IMR-90 (cell line): ENCODE measurements at regions not wholly inside any gene's neighbourhood (a gene's known extent, or its start where the extent isn't known, plus 50 kb on each side); places are given as distances from the start of the nearest gene placed in this dataset.

Experiments
- ATAC-seq: fragments of 200-7000 bp; cut with Tn5 transposase; 2 replicates; pipeline ENCODE4 v1.9.1; 2020; ENCODE audit warnings: low read depth, mild to moderate bottlenecking, moderate library complexity
- BruUV-seq: library from RNA; stranded (reverse); fragments of 400-500 nt; replicated peaks from 2 replicates; lab custom pipeline; 2021; lab: Mats Ljungman, UMichigan
- CTCF ChIA-PET: fragments of 300-600 bp; formaldehyde crosslinking; extraction: SDS; loops from one replicate; lab custom pipeline; 2021; ENCODE audit warnings: antibody characterized with exemption; lab: Yijun Ruan, JAX
- POLR2A ChIA-PET: fragments of 300-600 bp; sonication (Branson Sonifier 250); formaldehyde crosslinking; loops from one replicate; lab custom pipeline; 2022; ENCODE audit warnings: antibody characterized with exemption; ENCODE audit not compliant: unreplicated experiment; lab: Charles Lee
- DNase-seq: peaks from one replicate; pipeline ENCODE4 v3.0.0; 2013
- H2AFZ ChIP-seq: replicated peaks from 2 replicates; pipeline ENCODE3; 2013; ENCODE audit warnings: low read length, mild to moderate bottlenecking; ENCODE audit not compliant: poor library complexity
- H2AK5ac ChIP-seq: 2 replicates; pipeline ENCODE4 v1.6.1; 2013; ENCODE audit warnings: low read depth, low read length, inconsistent platforms
- H2AK9ac ChIP-seq: replicated peaks from 2 replicates; pipeline ENCODE3; 2013; ENCODE audit warnings: mild to moderate bottlenecking, low read depth, low read length, moderate library complexity; ENCODE audit not compliant: poor library complexity
- H2BK120ac ChIP-seq: 2 replicates; pipeline ENCODE4 v1.6.1; 2013; ENCODE audit warnings: low read depth, low read length, inconsistent platforms
- H2BK15ac ChIP-seq: 3 replicates; pipeline ENCODE4 v1.6.1; 2013; ENCODE audit warnings: low read depth, low read length, inconsistent platforms
- H2BK20ac ChIP-seq: 2 replicates; pipeline ENCODE4 v1.6.1; 2013; ENCODE audit warnings: low read depth, mild to moderate bottlenecking, inconsistent platforms, low read length, moderate library complexity
- H2BK5ac ChIP-seq: 2 replicates; pipeline ENCODE4 v1.6.1; 2013; ENCODE audit warnings: mild to moderate bottlenecking, low read depth, low read length, inconsistent platforms; ENCODE audit not compliant: poor library complexity, severe bottlenecking
- H3K14ac ChIP-seq: replicated peaks from 2 replicates; pipeline ENCODE4 v1.6.1; 2013; ENCODE audit warnings: low read depth, low read length, inconsistent platforms
- H3K18ac ChIP-seq: 2 replicates; pipeline ENCODE4 v1.6.1; 2013; ENCODE audit warnings: low read depth, low read length, control low read depth
- H3K23ac ChIP-seq: 2 replicates; pipeline ENCODE4 v1.6.1; 2013; ENCODE audit warnings: low read depth, low read length, inconsistent platforms
- H3K27ac ChIP-seq: 2 replicates; pipeline ENCODE4 v1.5.1; 2013; ENCODE audit warnings: mild to moderate bottlenecking, control low read depth, low read length; ENCODE audit not compliant: insufficient read depth
- H3K27me3 ChIP-seq: 2 replicates; pipeline ENCODE4 v1.6.1; 2013; ENCODE audit warnings: low read length; ENCODE audit not compliant: control insufficient read depth, insufficient read depth
- H3K36me3 ChIP-seq: 2 replicates; pipeline ENCODE4 v1.6.1; 2013; ENCODE audit warnings: low read length, mixed read lengths; ENCODE audit not compliant: control insufficient read depth, insufficient read depth
- H3K4ac ChIP-seq: 2 replicates; pipeline ENCODE4 v1.6.1; 2013; ENCODE audit warnings: low read depth, low read length, inconsistent platforms
- H3K4me1 ChIP-seq: 2 replicates; pipeline ENCODE4 v1.6.1; 2013; ENCODE audit warnings: low read length, mixed read lengths; ENCODE audit not compliant: control insufficient read depth, insufficient read depth
- H3K4me2 ChIP-seq: 2 replicates; pipeline ENCODE4 v1.6.1; 2013; ENCODE audit warnings: low read depth, mild to moderate bottlenecking, control low read depth, low read length, moderate library complexity
- H3K4me3 ChIP-seq: 2 replicates; pipeline ENCODE4 v1.5.1; 2013; ENCODE audit warnings: low read depth, mild to moderate bottlenecking, control low read depth, low read length, moderate library complexity; ENCODE audit not compliant: insufficient read depth
- H3K56ac ChIP-seq: 2 replicates; pipeline ENCODE4 v1.6.1; 2013; ENCODE audit warnings: low read length, inconsistent platforms; ENCODE audit not compliant: insufficient read depth; ENCODE audit errors: extremely low read depth
- H3K79me1 ChIP-seq, 2 experiments: 2 replicates each; pipeline ENCODE4 v1.6.1; 2013; ENCODE audit warnings: low read length in 2 of 2, inconsistent platforms in 1 of 2, low read depth in 1 of 2
- H3K9ac ChIP-seq: 2 replicates; pipeline ENCODE4 v1.6.1; 2013; ENCODE audit warnings: low read depth, low read length, control low read depth
- H3K9me1 ChIP-seq: 2 replicates; pipeline ENCODE4 v1.6.1; 2013; ENCODE audit warnings: low read length, inconsistent platforms; ENCODE audit not compliant: insufficient read depth
- H3K9me3 ChIP-seq: 2 replicates; pipeline ENCODE4 v1.6.1; 2013; ENCODE audit warnings: low read length; ENCODE audit not compliant: control insufficient read depth, insufficient read depth
- H4K20me1 ChIP-seq: 2 replicates; pipeline ENCODE4 v1.6.1; 2013; ENCODE audit warnings: low read length, inconsistent platforms; ENCODE audit not compliant: insufficient read depth
- H4K5ac ChIP-seq: 2 replicates; pipeline ENCODE4 v1.6.1; 2013; ENCODE audit warnings: mild to moderate bottlenecking, low read depth, low read length, control low read depth
- H4K8ac ChIP-seq, 2 experiments: 2 replicates each; pipeline ENCODE4 v1.6.1; 2013; ENCODE audit warnings: low read depth in 2 of 2, low read length in 2 of 2, control low read depth in 1 of 2, inconsistent platforms in 1 of 2
- H4K91ac ChIP-seq: 2 replicates; pipeline ENCODE4 v1.6.1; 2013; ENCODE audit warnings: low read depth, low read length, inconsistent platforms; ENCODE audit not compliant: insufficient read depth
- BHLHE40 ChIP-seq: fragments of 150-350 bp; IDR thresholded peaks from 2 replicates; pipeline ENCODE4 v1.6.1; 2016; ENCODE audit warnings: mild to moderate bottlenecking, low read depth, low read length
- CEBPB ChIP-seq: IDR thresholded peaks from 2 replicates; pipeline ENCODE4 v1.6.1; 2012; ENCODE audit warnings: low read depth, low read length, improper control_type of control experiment
- CHD1 ChIP-seq: IDR thresholded peaks from 2 replicates; pipeline ENCODE4 v1.6.1; 2012; ENCODE audit warnings: low read depth, low read length, improper control_type of control experiment
- FOS ChIP-seq: fragments of 150-350 bp; IDR thresholded peaks from 2 replicates; pipeline ENCODE4 v1.6.1; 2016; ENCODE audit warnings: low read depth, low read length
- MAFK ChIP-seq: IDR thresholded peaks from 2 replicates; pipeline ENCODE4 v1.6.1; 2012; ENCODE audit warnings: low read depth, low read length, improper control_type of control experiment
- MAZ ChIP-seq: IDR thresholded peaks from 2 replicates; pipeline ENCODE4 v1.6.1; 2012; ENCODE audit warnings: low read depth, mild to moderate bottlenecking, low read length, improper control_type of control experiment, moderate library complexity, borderline replicate concordance
- MXI1 ChIP-seq: IDR thresholded peaks from 2 replicates; pipeline ENCODE4 v1.6.1; 2012; ENCODE audit warnings: low read depth, mild to moderate bottlenecking, low read length, moderate library complexity, borderline replicate concordance
- NFE2L2 ChIP-seq: fragments of 150-350 bp; IDR thresholded peaks from 2 replicates; pipeline ENCODE4 v1.6.1; 2016; ENCODE audit warnings: low read depth, mild to moderate bottlenecking, low read length
- POLR2A ChIP-seq: IDR thresholded peaks from 2 replicates; pipeline ENCODE4 v1.6.1; 2012; ENCODE audit warnings: mild to moderate bottlenecking, low read depth, low read length
- RAD21 ChIP-seq: IDR thresholded peaks from 2 replicates; pipeline ENCODE4 v1.6.1; 2012; ENCODE audit warnings: low read length, improper control_type of control experiment
- RCOR1 ChIP-seq: IDR thresholded peaks from 2 replicates; pipeline ENCODE4 v1.6.1; 2012; ENCODE audit warnings: mild to moderate bottlenecking, low read length, improper control_type of control experiment; ENCODE audit not compliant: insufficient replicate concordance
- RFX5 ChIP-seq: IDR thresholded peaks from 2 replicates; pipeline ENCODE4 v1.8.0; 2012; ENCODE audit warnings: low read depth, mild to moderate bottlenecking, low read length, moderate library complexity
- SMC3 ChIP-seq: fragments of 150-350 bp; IDR thresholded peaks from 2 replicates; pipeline ENCODE4 v1.6.1; 2016; ENCODE audit warnings: low read depth, mild to moderate bottlenecking, antibody characterized with exemption, low read length, moderate library complexity
- WGBS, 2 experiments: methylation state at CpG; one replicate each; pipeline versions ENCODE4 v1.1.5 to v1.1.7; 2013; ENCODE audit warnings: missing lambda C conversion rate in 2 of 2; ENCODE audit not compliant: insufficient read length in 1 of 2; ENCODE audit errors: extremely low coverage in 2 of 2; 5-methylcytosine and 5-hydroxymethylcytosine counted together
- dilution Hi-C: fragments of 300-500 bp; cut with HindIII; formaldehyde crosslinking; loops from one replicate; pipeline ENCODE4 v1.14.3; 2018; ENCODE audit warnings: low sequenced_read_pairs; ENCODE audit not compliant: unreplicated experiment
- in situ Hi-C: fragments of 300-500 bp; cut with MboI; formaldehyde crosslinking; loops from 3 replicates; pipeline ENCODE4 v1.14.3; 2019; ENCODE audit warnings: low sequenced_read_pairs, inconsistent platforms, mixed read lengths
- intact Hi-C: fragments of 100-400 bp; cut with micrococcal nuclease; formaldehyde crosslinking; loops from 2 replicates; pipeline ENCODE4 v1.10.0; 2022
- TF ChIP-seq, protein P1 (sequence below): fragments of 150-350 bp; IDR thresholded peaks from 2 replicates; pipeline ENCODE4 v1.6.1; 2017; ENCODE audit warnings: mild to moderate bottlenecking, antibody characterized with exemption, low read length, low read depth
- TF ChIP-seq, protein P2 (sequence below): conservative IDR thresholded peaks from 2 replicates; pipeline ENCODE4 v1.5.1; 2012; ENCODE audit warnings: mild to moderate bottlenecking, low read depth, low read length, improper control_type of control experiment
- TF ChIP-seq, protein P3 (sequence below): fragments of 150-350 bp; IDR thresholded peaks from 2 replicates; pipeline ENCODE4 v1.6.1; 2016; ENCODE audit warnings: low read depth, mild to moderate bottlenecking, low read length, moderate library complexity, borderline replicate concordance

DNA sequence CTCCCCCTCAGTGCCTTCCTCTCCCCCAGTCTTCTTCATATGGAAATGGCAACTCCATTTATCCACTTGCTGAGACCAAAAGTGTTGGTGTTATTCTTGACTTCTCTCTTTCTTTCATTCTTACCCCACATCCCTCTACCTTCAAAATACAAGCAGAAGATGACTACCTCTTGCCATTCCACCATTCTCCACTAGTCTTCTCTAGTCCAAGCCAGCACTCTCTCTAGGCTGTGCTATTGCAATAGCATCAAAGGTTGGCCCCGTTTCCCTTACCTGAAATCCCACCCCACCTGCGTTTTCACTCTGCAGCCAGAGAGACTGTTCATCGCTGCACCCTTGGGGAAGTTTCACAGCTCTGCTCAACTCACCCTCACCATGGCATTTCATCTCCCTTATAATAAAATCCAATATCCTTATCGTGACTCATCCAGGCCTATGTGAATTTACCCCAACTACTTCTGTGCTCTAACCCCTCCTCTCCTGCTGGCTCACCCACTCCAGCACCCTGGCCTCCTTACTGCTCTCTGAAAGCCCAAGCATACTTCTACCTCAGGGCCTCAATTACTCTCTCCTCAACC is 109.1 kb downstream of the LSM5 start:
- H4K20me1 ChIP-seq, result no peaks in the 10 kb centered on the region
- WGBS, 2 experiments, result 70% methylated on average over 3 of the region's 4 CpGs; no CpG with 5 or more reads in 1 of the 2 experiments
- no peaks in the 10 kb centered on the region for H3K36me3 ChIP-seq
- intact Hi-C loops, result no loop called here
- no peak overlapping the region for H3K56ac ChIP-seq
- H2BK120ac ChIP-seq, result no peak overlapping the region
- no peaks in the 10 kb centered on the region for H3K27me3 ChIP-seq
- no peak overlapping the region for H3K18ac ChIP-seq
- H3K9ac ChIP-seq, result no peak overlapping the region
- H4K91ac ChIP-seq, result no peak overlapping the region
- H2BK15ac ChIP-seq, result no peak overlapping the region
- DNase-seq, result no peak
- no peaks in the 10 kb centered on the region for H3K9me3 ChIP-seq
- dilution Hi-C loops, result no loop called here
- H3K23ac ChIP-seq, result no peak overlapping the region
- ATAC-seq, result no peak
- no peak overlapping the region for H2BK20ac ChIP-seq
- H2BK5ac ChIP-seq, result no peak overlapping the region
- no TSS peak for BruUV-seq
- no peak overlapping the region for H3K4me2 ChIP-seq
- H3K79me1 ChIP-seq, result no peaks in the 10 kb centered on the region
- TF ChIP-seq FOS (no peak), RCOR1 (no peak), POLR2A (no peak), BHLHE40 (no peak), CHD1 (no peak), SMC3 (no peak), RAD21 (no peak), MAZ (no peak), RFX5 (no peak), MAFK (no peak), CEBPB (no peak), MXI1 (no peak), NFE2L2 (no peak)
- TF ChIP-seq, protein P1, sequence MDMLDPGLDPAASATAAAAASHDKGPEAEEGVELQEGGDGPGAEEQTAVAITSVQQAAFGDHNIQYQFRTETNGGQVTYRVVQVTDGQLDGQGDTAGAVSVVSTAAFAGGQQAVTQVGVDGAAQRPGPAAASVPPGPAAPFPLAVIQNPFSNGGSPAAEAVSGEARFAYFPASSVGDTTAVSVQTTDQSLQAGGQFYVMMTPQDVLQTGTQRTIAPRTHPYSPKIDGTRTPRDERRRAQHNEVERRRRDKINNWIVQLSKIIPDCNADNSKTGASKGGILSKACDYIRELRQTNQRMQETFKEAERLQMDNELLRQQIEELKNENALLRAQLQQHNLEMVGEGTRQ, result no peak
- TF ChIP-seq, protein P2, sequence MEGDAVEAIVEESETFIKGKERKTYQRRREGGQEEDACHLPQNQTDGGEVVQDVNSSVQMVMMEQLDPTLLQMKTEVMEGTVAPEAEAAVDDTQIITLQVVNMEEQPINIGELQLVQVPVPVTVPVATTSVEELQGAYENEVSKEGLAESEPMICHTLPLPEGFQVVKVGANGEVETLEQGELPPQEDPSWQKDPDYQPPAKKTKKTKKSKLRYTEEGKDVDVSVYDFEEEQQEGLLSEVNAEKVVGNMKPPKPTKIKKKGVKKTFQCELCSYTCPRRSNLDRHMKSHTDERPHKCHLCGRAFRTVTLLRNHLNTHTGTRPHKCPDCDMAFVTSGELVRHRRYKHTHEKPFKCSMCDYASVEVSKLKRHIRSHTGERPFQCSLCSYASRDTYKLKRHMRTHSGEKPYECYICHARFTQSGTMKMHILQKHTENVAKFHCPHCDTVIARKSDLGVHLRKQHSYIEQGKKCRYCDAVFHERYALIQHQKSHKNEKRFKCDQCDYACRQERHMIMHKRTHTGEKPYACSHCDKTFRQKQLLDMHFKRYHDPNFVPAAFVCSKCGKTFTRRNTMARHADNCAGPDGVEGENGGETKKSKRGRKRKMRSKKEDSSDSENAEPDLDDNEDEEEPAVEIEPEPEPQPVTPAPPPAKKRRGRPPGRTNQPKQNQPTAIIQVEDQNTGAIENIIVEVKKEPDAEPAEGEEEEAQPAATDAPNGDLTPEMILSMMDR, result no peak
- TF ChIP-seq, protein P3, sequence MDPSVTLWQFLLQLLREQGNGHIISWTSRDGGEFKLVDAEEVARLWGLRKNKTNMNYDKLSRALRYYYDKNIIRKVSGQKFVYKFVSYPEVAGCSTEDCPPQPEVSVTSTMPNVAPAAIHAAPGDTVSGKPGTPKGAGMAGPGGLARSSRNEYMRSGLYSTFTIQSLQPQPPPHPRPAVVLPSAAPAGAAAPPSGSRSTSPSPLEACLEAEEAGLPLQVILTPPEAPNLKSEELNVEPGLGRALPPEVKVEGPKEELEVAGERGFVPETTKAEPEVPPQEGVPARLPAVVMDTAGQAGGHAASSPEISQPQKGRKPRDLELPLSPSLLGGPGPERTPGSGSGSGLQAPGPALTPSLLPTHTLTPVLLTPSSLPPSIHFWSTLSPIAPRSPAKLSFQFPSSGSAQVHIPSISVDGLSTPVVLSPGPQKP, result no peak
- no peak overlapping the region for H3K4ac ChIP-seq
- no peaks in the 10 kb centered on the region for H3K4me1 ChIP-seq
- no peak overlapping the region for H2AFZ ChIP-seq
- no peak overlapping the region for H3K27ac ChIP-seq
- no peak overlapping the region for H2AK5ac ChIP-seq
- H3K9me1 ChIP-seq, result no peaks in the 10 kb centered on the region
- no peak overlapping the region for H3K4me3 ChIP-seq
- H2AK9ac ChIP-seq, result no peak overlapping the region
- in situ Hi-C loops, result no loop called here
- H4K8ac ChIP-seq, result no peak overlapping the region
- no peak overlapping the region for H4K5ac ChIP-seq
- CTCF ChIA-PET, result no interaction called here
- POLR2A ChIA-PET, result no interaction called here
- no peak overlapping the region for H3K14ac ChIP-seq
